ENCODE measurements at regions not wholly inside any gene's neighbourhood (a gene's known extent, or its start where the extent isn't known, plus 50 kb on each side); places are given as distances from the start of the nearest gene placed in this dataset.

- H3K4me1 ChIP-seq (ENCODE audit: control insufficient read depth, extremely low read depth, insufficient read depth, low read length): no peaks in the 10 kb centered on the region
- no peaks in the 10 kb centered on the region for H4K20me1 ChIP-seq (ENCODE audit: control insufficient read depth, extremely low read depth, insufficient read depth, low read length)
These were observed 147.5 kb downstream of the NFKBIZ start for GRCh38 chr3:101996832-101997231.

GRCh38 chr3:101998256-101998926 is 149.1 kb downstream of the NFKBIZ start:
- peak in 1 of 2 donors; percentile 19 for DNase-seq (ENCODE audit: low read depth in 2 of 2)
- Histone ChIP-seq H3K9ac (ENCODE audit: insufficient read depth, low read length) (no peak overlapping the region), H3K27me3 (ENCODE audit: control insufficient read depth, insufficient read depth, low read length) (no peaks in the 10 kb centered on the region), H3K36me3 (ENCODE audit: control insufficient read depth, insufficient read depth, low read length) (no peaks in the 10 kb centered on the region), H4K20me1 (ENCODE audit: control insufficient read depth, extremely low read depth, insufficient read depth, low read length) (no peaks in the 10 kb centered on the region), H3K79me2 (ENCODE audit: control insufficient read depth, insufficient read depth, low read length) (no peaks in the 10 kb centered on the region), H3K9me3 (ENCODE audit: control insufficient read depth, insufficient read depth, low read depth, low read length) (no peaks in the 10 kb centered on the region), H3K4me2 (ENCODE audit: extremely low read depth, insufficient read depth, low read length) (no peak overlapping the region), H3K4me1 (ENCODE audit: control insufficient read depth, extremely low read depth, insufficient read depth, low read length) (no peaks in the 10 kb centered on the region), H3K27ac (ENCODE audit: insufficient read depth, low read length) (no peak overlapping the region), H2AFZ (ENCODE audit: low read length) (no peak overlapping the region), H3K4me3 (replicated peaks in 1 of 4; ENCODE audit: control extremely low read depth in 1 of 4, insufficient read depth in 1 of 4, low read depth in 3 of 4, low read length in 4 of 4) (no peak overlapping the region)
- TF ChIP-seq CTCF (conservative IDR thresholded peaks at IDR 0.05 in 1 of 2, IDR thresholded peaks at IDR 0.05 in 1 of 2; ENCODE audit: low read depth in 1 of 2, low read length in 2 of 2) (no peak), EZH2 (IDR thresholded peaks at IDR 0.05; ENCODE audit: low read length, missing control alignments) (no peak)

More at GRCh38 chr3:101996832-101997231, 147.5 kb downstream of the NFKBIZ start:
- H2AFZ ChIP-seq (ENCODE audit: low read length): no peak overlapping the region
- no peak overlapping the region for H3K9ac ChIP-seq (ENCODE audit: insufficient read depth, low read length)
- H3K9me3 ChIP-seq (ENCODE audit: control insufficient read depth, insufficient read depth, low read depth, low read length): no peaks in the 10 kb centered on the region
- no peaks in the 10 kb centered on the region for H3K27me3 ChIP-seq (ENCODE audit: control insufficient read depth, insufficient read depth, low read length)
- no peak overlapping the region for H3K4me2 ChIP-seq (ENCODE audit: extremely low read depth, insufficient read depth, low read length)
- no peak for DNase-seq (ENCODE audit: low read depth in 2 of 2)
- H3K79me2 ChIP-seq (ENCODE audit: control insufficient read depth, insufficient read depth, low read length): no peaks in the 10 kb centered on the region
- H3K4me3 ChIP-seq (replicated peaks in 1 of 4; ENCODE audit: control extremely low read depth in 1 of 4, insufficient read depth in 1 of 4, low read depth in 3 of 4, low read length in 4 of 4): no peak overlapping the region
- TF ChIP-seq CTCF (conservative IDR thresholded peaks at IDR 0.05 in 1 of 2, IDR thresholded peaks at IDR 0.05 in 1 of 2; ENCODE audit: low read depth in 1 of 2, low read length in 2 of 2) (no peak), EZH2 (IDR thresholded peaks at IDR 0.05; ENCODE audit: low read length, missing control alignments) (no peak)
- no peak overlapping the region for H3K27ac ChIP-seq (ENCODE audit: insufficient read depth, low read length)
- no peaks in the 10 kb centered on the region for H3K36me3 ChIP-seq (ENCODE audit: control insufficient read depth, insufficient read depth, low read length)

- Histone ChIP-seq H3K79me2 (ENCODE audit: control insufficient read depth, insufficient read depth, low read length) (no peaks in the 10 kb centered on the region), H3K4me1 (ENCODE audit: control insufficient read depth, extremely low read depth, insufficient read depth, low read length) (no peaks in the 10 kb centered on the region), H3K4me3 (replicated peaks in 1 of 4; ENCODE audit: control extremely low read depth in 1 of 4, insufficient read depth in 1 of 4, low read depth in 3 of 4, low read length in 4 of 4) (no peak overlapping the region), H3K36me3 (ENCODE audit: control insufficient read depth, insufficient read depth, low read length) (no peaks in the 10 kb centered on the region), H3K9ac (ENCODE audit: insufficient read depth, low read length) (no peak overlapping the region), H3K27me3 (ENCODE audit: control insufficient read depth, insufficient read depth, low read length) (no peaks in the 10 kb centered on the region), H3K4me2 (ENCODE audit: extremely low read depth, insufficient read depth, low read length) (no peak overlapping the region), H4K20me1 (ENCODE audit: control insufficient read depth, extremely low read depth, insufficient read depth, low read length) (no peaks in the 10 kb centered on the region), H2AFZ (ENCODE audit: low read length) (no peak overlapping the region), H3K27ac (ENCODE audit: insufficient read depth, low read length) (no peak overlapping the region), H3K9me3 (ENCODE audit: control insufficient read depth, insufficient read depth, low read depth, low read length) (no peaks in the 10 kb centered on the region)
- TF ChIP-seq EZH2 (IDR thresholded peaks at IDR 0.05; ENCODE audit: low read length, missing control alignments): no peak
- no peak for TF ChIP-seq CTCF (conservative IDR thresholded peaks at IDR 0.05 in 1 of 2, IDR thresholded peaks at IDR 0.05 in 1 of 2; ENCODE audit: low read depth in 1 of 2, low read length in 2 of 2)
- DNase-seq (ENCODE audit: low read depth in 2 of 2): peak in 1 of 2 donors; percentile 90
These were observed 150.0 kb downstream of the NFKBIZ start for GRCh38 chr3:101999177-101999779.

Data from fibroblast of lung (primary cell).